Astrocyte (in vitro differentiated cells and primary cell): ENCODE measurements at regions not wholly inside any gene's neighbourhood (a gene's known extent, or its start where the extent isn't known, plus 50 kb on each side); places are given as distances from the start of the nearest gene placed in this dataset.

Source experiments
- DNase-seq: peaks from one replicate; pipeline ENCODE4 v3.0.0-alpha.2; 2010; ENCODE audit warnings: low read depth
- FAIRE-seq: peaks from 2 replicates; lab custom pipeline; 2011; peaks lifted over from hg19 to GRCh38; lab: Jason Lieb, UNC
- H2AFZ ChIP-seq: 2 replicates; pipeline ENCODE4 v1.6.0; 2012; ENCODE audit warnings: low read depth, low read length, inconsistent platforms
- H3K27ac ChIP-seq: 2 replicates; pipeline ENCODE4 v1.5.1; 2011; ENCODE audit warnings: low read depth, low read length, inconsistent platforms
- H3K27me3 ChIP-seq: 2 replicates; pipeline ENCODE4 v1.6.0; 2011; ENCODE audit warnings: low read length, inconsistent platforms; ENCODE audit not compliant: insufficient read depth
- H3K36me3 ChIP-seq: 2 replicates; pipeline ENCODE4 v1.5.1; 2011; ENCODE audit warnings: low read length, inconsistent platforms; ENCODE audit not compliant: insufficient read depth
- H3K4me1 ChIP-seq: 2 replicates; pipeline ENCODE4 v1.5.1; 2011; ENCODE audit warnings: low read length, inconsistent platforms; ENCODE audit not compliant: insufficient read depth
- H3K4me2 ChIP-seq: 2 replicates; pipeline ENCODE4 v1.6.0; 2012; ENCODE audit warnings: low read length, inconsistent platforms
- H3K4me3 ChIP-seq: 2 replicates; pipeline ENCODE4 v1.5.1; 2011; ENCODE audit warnings: low read depth, mild to moderate bottlenecking, low read length, inconsistent platforms; ENCODE audit not compliant: insufficient read depth
- H3K79me2 ChIP-seq: 2 replicates; pipeline ENCODE4 v1.6.0; 2012; ENCODE audit warnings: mild to moderate bottlenecking, low read length, inconsistent platforms; ENCODE audit not compliant: insufficient read depth
- H3K9ac ChIP-seq: 2 replicates; pipeline ENCODE4 v1.6.0; 2012; ENCODE audit warnings: mild to moderate bottlenecking, low read length, inconsistent platforms
- H3K9me3 ChIP-seq: 2 replicates; pipeline ENCODE4 v1.5.1; 2012; ENCODE audit warnings: low read depth, mild to moderate bottlenecking, low read length, inconsistent platforms; ENCODE audit not compliant: insufficient read depth
- H4K20me1 ChIP-seq: 2 replicates; pipeline ENCODE4 v1.6.0; 2012; ENCODE audit warnings: low read length, inconsistent platforms; ENCODE audit not compliant: insufficient read depth
- H3K27ac Mint-ChIP-seq: one replicate; pipeline ENCODE4 v1.8.0; 2021; ENCODE audit warnings: mild to moderate bottlenecking, mixed read lengths; ENCODE audit not compliant: unreplicated experiment
- H3K27me3 Mint-ChIP-seq: one replicate; pipeline ENCODE4 v1.8.0; 2021; ENCODE audit warnings: low read depth, mixed read lengths; ENCODE audit not compliant: unreplicated experiment
- H3K36me3 Mint-ChIP-seq: one replicate; pipeline ENCODE4 v1.8.0; 2021; ENCODE audit warnings: low read depth, mixed read lengths; ENCODE audit not compliant: unreplicated experiment
- H3K4me1 Mint-ChIP-seq: one replicate; pipeline ENCODE4 v1.8.0; 2021; ENCODE audit warnings: low read depth, mixed read lengths; ENCODE audit not compliant: unreplicated experiment
- H3K4me3 Mint-ChIP-seq: one replicate; pipeline ENCODE4 v1.8.0; 2021; ENCODE audit warnings: mild to moderate bottlenecking, moderate library complexity, mixed read lengths; ENCODE audit not compliant: unreplicated experiment
- H3K9me3 Mint-ChIP-seq: one replicate; pipeline ENCODE4 v1.8.0; 2021; ENCODE audit warnings: mild to moderate bottlenecking, mixed read lengths; ENCODE audit not compliant: unreplicated experiment
- CTCF ChIP-seq: IDR thresholded peaks from 2 replicates; pipeline ENCODE4 v1.5.1; 2011; ENCODE audit warnings: low read depth, mild to moderate bottlenecking, inconsistent platforms, low read length, moderate library complexity; ENCODE audit not compliant: insufficient read depth
- EZH2 ChIP-seq: IDR thresholded peaks from 2 replicates; pipeline ENCODE4 v1.6.1; 2012; ENCODE audit warnings: mild to moderate bottlenecking, low read length, inconsistent platforms; ENCODE audit not compliant: insufficient read depth

GRCh38 chr1:195933835-195934234 lies 674.4 kb downstream of the KCNT2 start:
- no peaks in the 10 kb centered on the region for H3K79me2 ChIP-seq
- FAIRE-seq (no peak), DNase-seq (no peak)
- no peak overlapping the region for H3K27ac ChIP-seq
- no peaks in the 10 kb centered on the region for H3K9me3 ChIP-seq
- H3K27me3 ChIP-seq, result no peaks in the 10 kb centered on the region
- H4K20me1 ChIP-seq, result no peaks in the 10 kb centered on the region
- no peaks in the 10 kb centered on the region for H3K4me1 Mint-ChIP-seq
- no peak for TF ChIP-seq CTCF
- no peak for TF ChIP-seq EZH2
- no peaks in the 10 kb centered on the region for H3K27me3 Mint-ChIP-seq
- no peak overlapping the region for H3K4me3 ChIP-seq
- no peaks in the 10 kb centered on the region for H3K4me1 ChIP-seq
- no peaks in the 10 kb centered on the region for H3K36me3 ChIP-seq
- H3K4me2 ChIP-seq, result no peak overlapping the region
- H3K9ac ChIP-seq, result no peak overlapping the region
- H3K27ac Mint-ChIP-seq, result no peak overlapping the region
- no peak overlapping the region for H3K4me3 Mint-ChIP-seq
- no peak overlapping the region for H2AFZ ChIP-seq
- no peaks in the 10 kb centered on the region for H3K36me3 Mint-ChIP-seq
- no peaks in the 10 kb centered on the region for H3K9me3 Mint-ChIP-seq

- H4K20me1 ChIP-seq, result no peaks in the 10 kb centered on the region
- H3K36me3 ChIP-seq, result no peaks in the 10 kb centered on the region
- H3K9me3 ChIP-seq, result no peaks in the 10 kb centered on the region
- Mint-ChIP-seq H3K36me3 (no peaks in the 10 kb centered on the region), H3K27ac (no peak overlapping the region), H3K4me3 (no peak overlapping the region), H3K4me1 (no peaks in the 10 kb centered on the region), H3K27me3 (no peaks in the 10 kb centered on the region), H3K9me3 (peaks cover 2% of the 10 kb centered on the region)
- H3K4me3 ChIP-seq, result no peak overlapping the region
- FAIRE-seq (no peak), DNase-seq (no peak)
- H3K4me2 ChIP-seq, result no peak overlapping the region
- H3K27ac ChIP-seq, result no peak overlapping the region
- H3K9ac ChIP-seq, result no peak overlapping the region
- TF ChIP-seq CTCF (no peak), EZH2 (no peak)
- H3K27me3 ChIP-seq, result no peaks in the 10 kb centered on the region
- no peaks in the 10 kb centered on the region for H3K4me1 ChIP-seq
- H3K79me2 ChIP-seq, result no peaks in the 10 kb centered on the region
- no peak overlapping the region for H2AFZ ChIP-seq
Observed at GRCh38 chr1:195915826-195916225, 692.4 kb downstream of the KCNT2 start.

GRCh38 chr1:195909061-195909460 lies 699.2 kb downstream of the KCNT2 start:
- H2AFZ ChIP-seq, result no peak overlapping the region
- no peaks in the 10 kb centered on the region for H4K20me1 ChIP-seq
- no peak overlapping the region for H3K9ac ChIP-seq
- no peak for TF ChIP-seq EZH2
- no peak for TF ChIP-seq CTCF
- H3K4me3 ChIP-seq, result no peak overlapping the region
- no peak for DNase-seq
- no peaks in the 10 kb centered on the region for H3K9me3 ChIP-seq
- no peak for FAIRE-seq
- Mint-ChIP-seq H3K4me1 (no peaks in the 10 kb centered on the region), H3K27me3 (no peaks in the 10 kb centered on the region), H3K9me3 (no peaks in the 10 kb centered on the region), H3K27ac (no peak overlapping the region), H3K36me3 (no peaks in the 10 kb centered on the region), H3K4me3 (no peak overlapping the region)
- no peaks in the 10 kb centered on the region for H3K4me1 ChIP-seq
- no peaks in the 10 kb centered on the region for H3K27me3 ChIP-seq
- H3K27ac ChIP-seq, result no peak overlapping the region
- H3K79me2 ChIP-seq, result no peaks in the 10 kb centered on the region
- no peaks in the 10 kb centered on the region for H3K36me3 ChIP-seq
- H3K4me2 ChIP-seq, result no peak overlapping the region
